ENCODE measurements at regions not wholly inside any gene's neighbourhood (a gene's known extent, or its start where the extent isn't known, plus 50 kb on each side); places are given as distances from the start of the nearest gene placed in this dataset.

DNA sequence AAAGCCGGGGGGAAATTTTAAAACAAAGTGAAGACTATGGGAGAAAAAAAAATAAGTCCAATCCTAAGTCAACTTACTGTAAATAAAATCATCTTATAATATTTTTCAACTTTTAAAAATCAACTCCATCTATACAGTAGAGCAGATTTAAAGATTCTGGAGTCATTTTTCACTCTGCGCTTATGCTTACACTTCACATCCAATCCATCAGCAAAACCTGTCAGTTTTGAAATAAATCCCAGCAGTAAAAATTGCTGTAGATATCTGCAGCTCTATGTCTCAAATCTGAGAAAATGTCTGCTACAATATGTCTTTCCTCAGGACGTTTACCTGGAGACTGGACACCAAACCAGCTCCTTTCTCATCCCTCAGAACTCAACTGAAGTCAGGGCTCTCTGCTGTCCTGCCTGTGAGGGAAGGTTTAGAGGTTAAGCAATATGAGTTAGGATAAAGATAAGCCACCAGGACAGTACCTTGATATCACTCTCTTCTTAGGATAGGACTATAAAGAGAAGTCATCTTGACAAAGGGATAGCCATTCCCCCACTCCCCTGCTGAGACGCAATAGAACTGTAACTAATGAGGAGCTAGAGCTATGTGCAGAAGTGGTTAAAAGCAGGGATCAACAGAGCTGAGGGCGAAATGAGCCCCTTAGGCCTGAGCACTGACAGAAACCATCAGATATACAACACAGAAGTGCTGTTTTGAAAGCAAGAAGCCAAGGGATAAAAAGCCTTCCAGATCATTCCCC, 254.7 kb upstream of the KLHL1 start:
- no peak for DNase-seq

DNA sequence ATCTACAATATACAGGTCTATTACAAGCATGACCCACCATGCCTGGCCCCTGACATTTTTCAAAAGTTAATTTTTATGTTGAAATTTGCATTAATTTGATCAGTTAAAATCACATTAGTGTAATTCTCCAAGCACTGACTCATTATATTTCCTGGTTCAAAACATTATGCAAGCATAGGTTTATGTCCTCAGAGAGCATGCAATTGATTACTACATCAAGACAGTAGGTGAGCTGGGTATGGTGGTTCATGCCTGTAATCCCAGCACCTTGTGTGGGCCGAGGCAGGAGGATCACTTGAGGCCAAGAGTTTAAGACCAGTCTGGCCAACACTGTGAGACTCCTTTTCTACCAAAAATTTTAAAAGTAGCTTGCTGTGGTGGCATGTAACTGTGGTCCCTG, 248.8 kb upstream of the KLHL1 start:
- no peak for DNase-seq

DNA sequence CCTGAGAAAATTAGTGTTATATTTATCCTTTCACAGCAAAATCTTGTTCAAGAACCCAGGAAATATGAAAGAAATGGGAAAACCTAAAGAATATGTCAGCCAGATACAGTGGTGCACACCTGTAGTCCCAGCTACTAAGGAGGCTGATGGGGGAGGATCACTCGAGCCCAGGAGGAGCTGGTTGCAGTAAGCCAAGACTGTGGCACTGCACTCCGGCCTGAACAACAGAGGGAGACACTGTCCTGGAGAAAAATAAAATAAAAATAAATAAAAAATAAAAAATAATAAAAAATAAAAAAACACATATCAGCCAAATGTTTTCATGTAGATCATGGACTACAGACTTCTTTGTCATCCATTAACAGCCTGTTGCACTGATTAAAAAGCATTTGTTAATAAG, 244.8 kb upstream of the KLHL1 start:
- no peak for DNase-seq

DNA sequence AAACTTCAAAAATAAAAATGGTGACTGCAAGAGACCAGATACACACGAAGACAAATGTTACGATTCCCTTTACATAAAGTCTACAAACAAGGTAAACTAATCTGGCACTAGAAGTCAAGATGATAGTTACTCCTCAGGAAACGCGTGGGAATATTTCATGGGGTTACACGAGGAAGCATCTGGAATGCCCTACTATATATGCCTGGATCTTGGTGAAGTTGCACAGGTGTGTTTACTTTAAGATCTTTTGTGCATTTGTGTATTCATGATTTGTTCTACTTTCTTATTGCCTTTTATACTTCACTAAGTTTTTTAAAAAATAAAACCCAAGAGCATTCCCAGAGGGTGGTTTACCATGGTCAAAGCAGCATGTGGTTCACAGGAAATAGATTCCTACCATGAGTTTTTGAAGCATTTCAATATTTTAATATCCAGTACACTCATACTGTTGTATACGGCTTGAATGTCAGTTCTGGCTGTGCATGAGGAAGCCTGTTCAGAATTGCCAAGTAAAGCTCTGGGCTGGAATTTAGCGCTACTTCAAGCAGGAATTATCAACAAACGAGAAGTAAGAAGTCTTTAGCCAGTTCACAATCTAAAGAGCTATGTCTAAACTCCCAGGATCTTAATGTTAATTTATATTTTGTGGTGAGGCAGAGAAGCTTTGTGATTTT, 239.8 kb upstream of the KLHL1 start:
- DNase-seq: no peak

DNA sequence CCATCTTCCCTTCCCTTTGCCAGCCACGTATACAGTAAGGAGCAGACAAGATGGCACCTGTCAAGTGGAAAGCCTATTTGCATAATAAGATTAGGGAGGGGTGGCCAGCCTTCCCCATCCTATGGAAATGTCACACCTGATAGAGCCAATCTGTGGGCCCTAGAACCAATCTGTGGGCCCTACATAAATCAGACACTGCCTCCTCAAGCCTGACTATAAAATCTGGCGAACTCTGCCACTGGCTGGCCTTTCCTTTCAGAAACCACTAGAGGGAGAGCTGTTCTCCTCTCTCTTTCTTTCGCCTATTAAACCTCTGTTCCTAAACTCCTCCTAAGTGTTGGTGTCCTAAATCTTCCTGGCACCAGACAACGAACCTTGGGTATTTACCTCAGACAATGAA, 231.5 kb upstream of the KLHL1 start:
- no peak for DNase-seq

DNA sequence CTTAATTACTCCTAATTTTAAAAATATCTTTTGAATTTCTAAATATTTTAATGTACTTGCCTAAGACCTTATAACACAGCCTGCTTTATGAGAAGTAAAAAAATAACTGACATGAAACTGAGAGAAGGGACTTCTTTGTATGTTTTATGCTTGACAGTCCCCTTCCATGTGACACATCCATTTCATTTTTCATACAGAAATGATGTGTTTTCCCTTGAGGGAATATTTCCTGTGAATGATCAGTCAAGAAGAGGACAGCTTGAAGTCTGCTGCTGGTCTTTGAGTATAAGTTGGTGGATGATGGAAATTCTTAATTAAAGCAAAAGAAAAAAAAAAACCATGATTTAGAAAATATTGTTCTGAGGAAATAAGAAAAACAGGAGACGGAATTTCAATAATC, 230.4 kb upstream of the KLHL1 start:
- no peak for DNase-seq

DNA sequence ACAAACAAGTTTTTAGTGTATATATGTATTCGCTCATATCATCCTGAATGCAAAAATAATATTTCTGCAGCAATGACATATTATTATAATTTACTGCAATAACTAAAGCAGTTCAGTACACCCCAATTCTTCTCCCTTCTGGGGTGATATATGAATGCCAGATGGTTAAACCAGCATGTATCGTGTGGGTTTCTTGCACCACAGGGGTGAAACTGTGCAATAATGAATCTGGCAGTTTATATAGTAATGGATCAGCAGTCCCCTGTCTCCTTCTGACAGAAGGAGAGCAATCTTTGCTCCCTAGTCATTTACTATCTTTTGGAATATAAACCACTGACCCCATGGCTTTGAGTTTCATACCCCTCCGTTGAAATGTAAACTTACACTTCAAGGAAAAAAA, 228.6 kb upstream of the KLHL1 start:
- DNase-seq: no peak

DNA sequence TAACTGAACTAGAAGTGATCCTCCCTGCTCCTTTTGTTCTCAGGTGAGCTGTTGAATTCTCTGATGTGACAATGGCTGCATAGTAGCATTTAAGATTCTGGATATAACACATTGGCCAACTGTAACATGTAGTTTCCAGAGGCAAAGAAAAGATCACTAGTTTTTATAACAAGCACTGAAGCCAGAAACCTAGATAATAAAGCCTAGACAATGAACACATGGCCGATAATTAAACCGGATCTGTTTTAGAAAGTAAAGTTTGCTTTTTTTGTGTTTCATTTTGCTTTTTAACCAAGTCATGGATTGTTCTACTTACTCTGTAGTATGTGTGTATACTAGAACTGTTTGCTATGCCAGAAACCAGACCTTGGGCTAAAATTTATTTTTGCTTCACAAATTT, 225.5 kb upstream of the KLHL1 start:
- no peak for DNase-seq

DNA sequence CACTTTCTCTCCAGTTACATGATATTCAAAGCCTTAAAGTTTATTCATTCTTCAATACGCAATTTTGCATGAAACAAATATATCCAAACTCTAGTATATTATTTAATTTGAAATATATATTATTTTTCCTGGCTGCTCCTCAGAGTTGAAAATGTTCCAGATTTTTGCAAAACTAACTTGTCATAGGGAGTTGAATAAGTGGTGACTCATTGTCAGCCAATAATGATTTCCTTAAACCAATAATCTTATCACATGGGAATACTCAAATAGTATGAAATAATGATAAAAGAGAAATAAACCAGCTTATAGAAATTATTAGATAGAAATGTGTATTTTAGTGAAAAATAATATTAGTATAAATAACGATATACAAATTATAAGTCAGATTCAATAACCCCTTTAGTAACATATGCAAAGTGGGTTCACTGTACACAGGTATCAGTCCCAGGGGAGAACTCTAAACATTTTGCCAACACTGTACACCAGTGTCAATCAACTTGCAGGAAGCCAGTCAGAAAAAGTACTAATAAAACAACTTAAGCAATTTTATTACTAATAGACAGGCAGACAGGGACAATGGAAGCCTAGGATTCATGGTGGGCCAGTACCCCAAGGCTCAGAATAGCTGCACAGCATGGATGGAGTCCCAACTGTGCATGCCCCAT, 222.6 kb upstream of the KLHL1 start:
- DNase-seq: no peak

DNA sequence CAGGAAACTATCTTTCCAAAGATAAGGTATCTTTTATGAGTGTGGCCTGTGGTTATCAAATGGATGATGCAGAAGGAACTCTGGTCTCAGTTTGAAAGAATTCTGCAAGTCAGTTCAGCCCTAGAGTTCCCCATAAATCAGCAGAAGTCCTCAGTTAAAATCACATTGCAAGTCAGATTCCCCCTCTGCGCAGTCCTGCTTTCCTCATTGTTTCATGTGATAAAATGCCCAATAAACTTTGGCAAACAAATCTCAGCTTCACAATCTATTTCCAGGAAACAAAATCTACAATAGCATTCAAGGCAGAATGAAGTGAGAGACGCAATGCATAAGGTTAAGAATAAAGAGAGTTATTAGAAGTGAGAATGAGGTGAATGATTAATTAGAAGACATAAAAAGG, 216.3 kb upstream of the KLHL1 start:
- no peak for DNase-seq

DNA sequence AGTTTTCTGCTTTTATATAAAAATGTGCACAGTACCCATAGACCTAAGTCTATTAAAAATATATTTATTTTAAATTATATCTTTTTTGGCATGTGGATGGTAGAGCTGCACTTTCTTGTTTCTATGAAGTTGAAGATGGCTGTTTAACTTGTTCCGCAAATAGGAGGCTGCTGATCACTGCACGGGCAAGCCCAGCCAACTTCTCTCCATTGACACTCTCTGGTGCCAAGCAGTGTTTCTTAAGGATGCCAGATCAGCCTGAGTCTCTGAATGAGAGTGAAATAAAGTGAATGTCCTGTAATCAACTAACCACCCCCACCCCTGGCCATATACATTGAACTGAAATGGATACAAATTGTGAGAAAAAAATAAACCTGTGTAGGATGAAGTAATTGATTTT, 202.9 kb upstream of the KLHL1 start:
- no peak for DNase-seq

DNA sequence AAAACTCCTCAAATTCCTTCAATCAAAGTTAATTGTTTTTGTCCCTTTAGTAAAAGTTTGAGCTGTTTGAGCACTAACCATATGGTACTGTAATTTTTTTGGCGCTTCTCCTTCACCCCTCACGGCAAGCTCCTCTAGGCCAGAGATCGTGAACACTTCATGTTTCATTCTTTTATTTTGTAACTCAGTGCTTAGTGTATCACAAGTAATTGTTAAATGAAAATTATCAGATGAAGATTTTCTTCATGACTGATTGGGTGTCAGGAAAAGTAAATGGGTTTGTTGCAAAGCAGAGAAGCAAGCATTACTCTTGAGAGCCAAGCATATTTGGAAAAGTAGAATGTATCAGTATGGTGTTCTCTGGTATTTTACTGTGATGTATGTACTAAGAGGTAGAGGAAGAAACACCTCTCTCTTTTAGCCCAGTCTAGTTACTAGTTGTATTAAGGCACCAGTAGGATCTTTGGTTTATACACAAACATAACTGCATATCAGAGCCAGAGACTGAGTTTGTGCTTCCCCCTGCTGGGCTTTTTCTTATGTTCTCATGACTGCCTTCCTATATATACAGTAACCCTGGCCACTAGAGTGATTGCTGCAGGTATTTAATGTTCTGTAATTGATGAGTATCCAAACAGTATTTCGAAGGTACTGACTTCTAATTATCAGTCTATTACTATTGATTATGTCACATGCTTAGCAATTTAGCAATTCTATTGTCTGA, 202.3 kb upstream of the KLHL1 start:
- peak; percentile 53 for DNase-seq

DNA sequence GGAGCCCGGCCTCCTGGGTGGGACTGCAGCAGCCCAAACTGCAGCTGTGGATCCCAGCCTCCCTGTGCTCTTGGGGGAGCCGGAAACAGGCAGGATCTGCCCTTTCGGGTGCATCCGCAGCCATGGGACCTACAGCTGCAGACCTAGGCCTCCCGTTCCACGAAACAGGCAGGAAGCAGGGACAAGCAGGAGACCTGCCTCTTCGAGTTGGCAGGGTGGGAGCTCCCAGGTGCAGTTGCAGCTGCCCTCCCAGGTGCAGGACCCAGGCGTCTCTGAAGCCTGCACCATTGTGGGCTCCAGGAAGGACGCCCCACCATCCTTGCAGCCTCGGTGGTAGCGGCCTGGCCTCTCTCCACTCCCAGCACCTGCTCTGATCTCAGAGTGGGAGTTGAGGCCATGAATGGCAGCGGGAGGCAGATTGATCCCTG, 189.0 kb upstream of the KLHL1 start:
- DNase-seq: no peak

DNA sequence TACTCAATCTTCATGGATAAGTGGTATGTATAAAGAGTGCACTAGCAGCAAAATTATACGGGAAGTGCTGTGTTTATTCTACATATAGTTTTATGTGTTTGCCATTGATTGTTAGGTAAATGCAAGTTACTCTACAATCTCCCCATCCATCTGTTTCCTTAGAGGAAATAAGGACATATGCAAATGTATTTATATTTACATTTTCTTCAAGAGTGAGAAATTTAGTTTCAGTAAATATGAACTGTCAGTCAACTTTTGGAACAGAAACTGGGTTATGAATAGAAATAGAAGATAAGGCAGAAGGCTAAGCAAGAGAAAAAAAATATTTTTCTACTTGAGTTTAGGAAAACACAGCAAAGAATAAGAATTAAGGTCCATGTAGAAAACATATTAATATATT, 176.1 kb upstream of the KLHL1 start:
- DNase-seq: no peak

DNA sequence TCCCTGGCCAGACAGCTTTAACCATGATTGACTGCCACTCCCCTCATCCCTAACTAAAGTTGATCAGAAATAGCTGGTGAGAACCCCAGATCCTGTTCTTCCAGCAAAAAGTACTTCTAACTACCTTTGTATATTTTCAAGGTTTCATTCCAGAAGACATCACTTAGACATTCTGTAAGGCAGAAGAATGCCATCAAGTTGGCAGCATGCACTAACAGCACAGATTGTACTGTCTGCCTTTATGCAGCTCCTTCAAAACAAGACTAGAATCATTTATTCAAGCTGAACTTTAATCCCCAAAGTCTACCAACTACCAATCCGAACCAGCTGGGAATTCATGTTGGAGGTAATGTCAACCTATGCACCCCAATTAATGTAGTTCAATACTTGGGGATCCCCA, 167.6 kb upstream of the KLHL1 start:
- DNase-seq: no peak

DNA sequence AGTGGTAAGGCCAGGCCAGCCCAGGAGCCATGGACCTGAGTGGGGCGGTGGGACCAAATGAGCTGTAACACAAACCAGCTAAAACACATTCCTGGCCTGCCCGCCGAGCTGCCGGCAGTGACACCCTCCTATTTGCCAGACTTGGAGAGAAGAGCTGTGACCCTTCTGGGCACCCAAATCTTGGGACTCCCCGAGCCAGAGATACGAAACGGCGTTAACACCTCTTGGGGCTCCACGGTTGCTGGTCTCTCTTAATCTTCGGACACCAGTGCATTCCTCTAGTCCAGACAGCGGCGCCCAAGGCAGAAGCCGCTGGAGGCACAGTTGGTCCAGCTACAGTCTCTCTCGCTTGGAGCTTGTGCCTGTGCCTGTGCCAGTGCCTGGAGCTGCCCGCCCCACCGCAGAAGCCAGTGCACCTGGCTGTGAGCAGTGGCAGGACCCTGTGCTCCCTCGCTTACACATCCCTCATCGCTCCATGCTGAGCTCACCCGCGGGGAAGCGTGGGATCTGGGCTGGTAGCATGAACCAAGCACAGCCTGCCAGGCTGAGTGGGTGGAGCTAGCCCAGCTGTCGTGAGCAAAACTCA, 147.2 kb upstream of the KLHL1 start:
- DNase-seq: peak; percentile 93

DNA sequence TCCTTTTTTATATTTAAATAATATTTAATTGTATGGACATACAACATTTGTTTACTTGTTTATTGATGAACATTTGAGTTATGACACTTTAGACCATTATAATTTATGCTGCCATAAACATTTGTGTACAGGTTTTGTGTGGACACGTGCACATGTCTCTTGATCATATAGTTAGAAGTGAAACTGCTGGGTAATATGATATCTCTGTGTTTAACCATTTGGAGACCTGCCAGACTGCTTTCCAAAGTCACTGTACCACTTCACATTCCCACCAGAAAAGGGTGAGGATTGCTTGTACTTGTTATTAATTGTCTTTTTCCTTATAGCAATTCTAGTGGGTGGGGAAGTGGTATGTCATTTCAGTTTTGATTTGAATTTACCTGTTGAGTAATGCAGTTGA, 145.6 kb upstream of the KLHL1 start:
- peak; percentile 91 for DNase-seq

DNA sequence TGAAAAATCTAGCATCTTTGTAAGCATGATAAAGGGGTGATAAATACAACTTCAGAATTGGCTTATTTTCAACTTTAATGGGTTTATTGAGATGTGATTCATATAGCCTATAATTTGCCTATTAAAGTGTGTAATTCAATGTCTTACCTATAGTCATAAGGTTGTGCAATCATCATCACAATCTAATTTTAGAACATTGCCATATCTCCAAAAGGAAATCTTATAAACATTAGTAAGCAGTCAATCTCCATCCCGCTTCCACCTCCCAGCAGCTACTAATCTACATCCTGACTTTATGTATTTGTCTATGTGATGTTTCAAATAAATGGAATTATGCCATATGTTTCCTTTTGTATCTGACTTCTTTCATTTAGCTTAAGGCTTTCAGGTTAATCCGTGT, 145.2 kb upstream of the KLHL1 start:
- DNase-seq: no peak

DNA sequence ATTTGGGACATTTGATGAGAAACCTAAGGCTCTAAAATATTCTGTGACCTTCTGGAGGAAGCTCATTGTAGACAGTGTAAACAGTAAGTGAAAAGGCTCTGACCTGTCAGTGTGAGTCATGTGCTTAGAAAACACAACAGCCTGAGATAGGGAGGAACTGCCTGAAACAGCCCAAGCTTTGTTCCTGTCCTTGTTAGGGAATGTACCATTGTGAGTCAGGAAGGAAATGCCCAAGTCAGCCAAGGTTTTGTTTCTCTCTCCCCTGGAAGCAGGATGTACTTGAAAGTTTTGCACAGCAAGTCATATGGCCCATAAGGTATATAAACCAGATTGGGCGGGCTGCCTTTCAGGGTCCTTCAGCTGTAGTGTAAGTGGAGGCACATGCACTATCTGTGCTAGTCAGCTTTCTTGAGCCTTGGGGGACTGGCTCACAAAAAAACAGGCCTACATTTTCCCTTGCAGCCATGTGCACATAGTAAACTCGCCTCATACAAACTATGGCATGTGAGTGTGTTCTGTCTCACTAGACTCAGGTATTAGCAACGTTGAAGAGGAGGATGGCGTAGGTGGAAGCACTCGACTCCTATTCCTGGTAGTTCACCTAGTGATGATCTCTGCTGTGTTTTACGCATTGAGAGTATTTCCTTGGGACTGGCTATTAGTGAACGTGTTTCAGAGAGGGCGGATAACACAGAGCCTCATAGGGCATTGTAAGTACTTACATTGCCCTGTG, 141.2 kb upstream of the KLHL1 start:
- DNase-seq: no peak

DNA sequence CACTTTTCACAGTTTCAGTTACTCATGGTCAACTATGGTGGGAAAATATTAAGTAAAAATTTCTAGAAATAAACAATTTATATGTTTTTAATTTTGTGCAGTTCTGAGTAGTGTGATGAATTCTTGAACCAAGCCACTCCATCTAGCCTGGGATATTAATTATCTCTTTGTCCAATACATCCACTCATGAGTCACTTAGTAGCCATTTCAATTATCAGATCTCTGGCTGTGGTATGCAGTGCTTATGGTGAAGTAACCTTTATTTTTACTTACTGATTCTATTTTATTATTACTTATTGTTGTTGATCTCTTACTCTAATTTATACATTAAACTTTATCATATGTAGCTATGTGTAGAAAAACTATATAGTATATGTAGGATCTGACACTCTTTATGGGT, 128.9 kb upstream of the KLHL1 start:
- DNase-seq: no peak

DNA sequence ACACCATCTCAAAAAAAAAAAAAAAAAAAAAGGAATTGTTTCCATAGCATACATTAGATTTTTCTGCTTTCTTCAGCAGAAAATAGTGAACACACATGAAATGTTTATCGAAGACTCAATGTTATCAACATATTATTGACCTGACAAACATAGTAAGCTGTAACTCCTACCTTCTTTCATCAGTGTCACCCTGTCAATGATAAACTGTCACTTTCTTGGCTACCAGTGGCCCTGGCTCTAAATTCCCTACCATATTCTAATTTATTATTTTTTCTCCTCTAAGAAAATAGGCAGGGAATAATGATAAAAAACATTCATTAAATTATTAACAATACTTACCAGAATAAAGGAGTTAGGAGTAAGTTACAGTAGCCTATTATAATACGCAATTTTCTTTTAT, 127.3 kb upstream of the KLHL1 start:
- no peak for DNase-seq

DNA sequence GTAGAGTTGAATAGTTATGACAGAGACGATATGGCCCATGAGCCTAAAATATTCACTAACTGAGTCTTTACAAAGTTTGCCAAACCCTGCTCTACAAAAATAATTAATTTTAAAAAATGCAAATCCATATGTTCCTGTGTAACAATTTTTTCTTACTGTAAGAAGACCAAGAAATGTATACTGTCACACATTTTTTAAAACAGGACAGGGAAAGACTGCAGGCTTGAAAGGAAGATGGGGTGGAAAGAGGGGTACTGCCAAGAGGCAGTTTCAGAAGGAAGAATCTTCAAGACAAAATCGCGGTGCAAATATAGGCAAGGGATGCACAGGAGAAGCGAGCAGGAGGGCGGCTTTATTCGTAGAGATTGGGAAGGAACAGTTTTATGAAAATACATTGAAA, 115.7 kb upstream of the KLHL1 start:
- no peak for DNase-seq

DNA sequence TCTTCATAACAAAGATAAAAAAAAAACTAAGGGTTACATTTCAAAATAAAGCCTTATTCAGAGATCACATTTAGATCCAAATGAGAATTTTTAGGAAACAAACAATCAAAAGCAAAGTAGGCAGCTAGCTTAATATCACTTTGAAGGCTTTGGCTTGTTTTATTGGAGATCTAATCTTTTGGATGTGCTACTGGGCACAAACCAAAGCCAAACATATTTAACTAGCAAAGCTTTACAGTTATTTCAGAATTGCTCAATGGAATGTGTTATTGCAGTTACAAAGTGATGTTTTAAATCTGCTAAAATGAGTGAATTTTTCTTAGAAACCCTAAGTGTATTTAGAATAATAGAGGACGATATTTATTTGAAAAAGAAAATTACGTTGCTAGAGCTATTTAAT, 114.7 kb upstream of the KLHL1 start:
- no peak for DNase-seq
